ENCODE measurements at regions not wholly inside any gene's neighbourhood (a gene's known extent, or its start where the extent isn't known, plus 50 kb on each side); places are given as distances from the start of the nearest gene placed in this dataset.

DNA sequence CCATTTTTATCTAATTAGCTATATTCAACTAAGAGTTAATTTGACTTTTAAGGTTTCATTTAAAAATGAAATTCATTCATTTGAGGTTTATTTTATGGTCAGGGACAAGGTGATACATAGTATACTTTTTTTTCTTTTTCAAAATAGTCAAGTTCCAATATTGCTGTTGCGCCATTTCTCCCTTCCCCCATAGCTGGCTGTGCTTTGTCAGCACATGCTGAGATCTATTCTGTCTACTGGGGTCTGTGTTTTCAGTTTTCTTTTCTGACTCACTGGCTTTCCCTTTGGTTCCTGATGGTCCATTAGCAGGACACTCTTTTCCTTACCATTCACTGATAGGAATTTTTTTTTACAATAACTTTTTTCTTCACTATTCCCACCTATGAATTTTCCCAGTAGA is 336.4 kb upstream of the TMEM229A start:
- TF ChIP-seq HDGF (IDR thresholded peaks at IDR 0.05) (no peak), ZC3H11A (IDR thresholded peaks at IDR 0.05; ENCODE audit: low read depth, low read length) (no peak), EP300 (IDR thresholded peaks at IDR 0.05; ENCODE audit: low read length) (no peak), U2AF2 (optimal IDR thresholded peaks at IDR 0.05; ENCODE audit: low read depth, low read length) (no peak), MAX (CRISPR knock-in tag; IDR thresholded peaks at IDR 0.05) (no peak), TAF9B (IDR thresholded peaks at IDR 0.05; ENCODE audit: partially characterized antibody) (no peak), CTCF (IDR thresholded peaks at IDR 0.05 in 2 of 3, conservative IDR thresholded peaks at IDR 0.05 in 1 of 3; ENCODE audit: insufficient read depth in 2 of 3, low read depth in 1 of 3, low read length in 3 of 3) (no peak), GATA2 (CRISPR knock-in tag; IDR thresholded peaks at IDR 0.05) (no peak), REST (IDR thresholded peaks at IDR 0.05; ENCODE audit: borderline replicate concordance) (no peak), REST (CRISPR knock-in tag; IDR thresholded peaks at IDR 0.05; ENCODE audit: low read depth) (no peak), NFIC (IDR thresholded peaks at IDR 0.05) (no peak), RBFOX2 (IDR thresholded peaks at IDR 0.05; ENCODE audit: low read depth, low read length) (no peak)
- TF ChIP-seq, protein P1, sequence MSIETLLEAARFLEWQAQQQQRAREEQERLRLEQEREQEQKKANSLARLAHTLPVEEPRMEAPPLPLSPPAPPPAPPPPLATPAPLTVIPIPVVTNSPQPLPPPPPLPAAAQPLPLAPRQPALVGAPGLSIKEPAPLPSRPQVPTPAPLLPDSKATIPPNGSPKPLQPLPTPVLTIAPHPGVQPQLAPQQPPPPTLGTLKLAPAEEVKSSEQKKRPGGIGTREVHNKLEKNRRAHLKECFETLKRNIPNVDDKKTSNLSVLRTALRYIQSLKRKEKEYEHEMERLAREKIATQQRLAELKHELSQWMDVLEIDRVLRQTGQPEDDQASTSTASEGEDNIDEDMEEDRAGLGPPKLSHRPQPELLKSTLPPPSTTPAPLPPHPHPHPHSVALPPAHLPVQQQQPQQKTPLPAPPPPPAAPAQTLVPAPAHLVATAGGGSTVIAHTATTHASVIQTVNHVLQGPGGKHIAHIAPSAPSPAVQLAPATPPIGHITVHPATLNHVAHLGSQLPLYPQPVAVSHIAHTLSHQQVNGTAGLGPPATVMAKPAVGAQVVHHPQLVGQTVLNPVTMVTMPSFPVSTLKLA (conservative IDR thresholded peaks at IDR 0.05): no peak
- TF ChIP-seq, protein P2, sequence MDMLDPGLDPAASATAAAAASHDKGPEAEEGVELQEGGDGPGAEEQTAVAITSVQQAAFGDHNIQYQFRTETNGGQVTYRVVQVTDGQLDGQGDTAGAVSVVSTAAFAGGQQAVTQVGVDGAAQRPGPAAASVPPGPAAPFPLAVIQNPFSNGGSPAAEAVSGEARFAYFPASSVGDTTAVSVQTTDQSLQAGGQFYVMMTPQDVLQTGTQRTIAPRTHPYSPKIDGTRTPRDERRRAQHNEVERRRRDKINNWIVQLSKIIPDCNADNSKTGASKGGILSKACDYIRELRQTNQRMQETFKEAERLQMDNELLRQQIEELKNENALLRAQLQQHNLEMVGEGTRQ (CRISPR knock-in tag; IDR thresholded peaks at IDR 0.05): no peak
- TF ChIP-seq, protein P3, sequence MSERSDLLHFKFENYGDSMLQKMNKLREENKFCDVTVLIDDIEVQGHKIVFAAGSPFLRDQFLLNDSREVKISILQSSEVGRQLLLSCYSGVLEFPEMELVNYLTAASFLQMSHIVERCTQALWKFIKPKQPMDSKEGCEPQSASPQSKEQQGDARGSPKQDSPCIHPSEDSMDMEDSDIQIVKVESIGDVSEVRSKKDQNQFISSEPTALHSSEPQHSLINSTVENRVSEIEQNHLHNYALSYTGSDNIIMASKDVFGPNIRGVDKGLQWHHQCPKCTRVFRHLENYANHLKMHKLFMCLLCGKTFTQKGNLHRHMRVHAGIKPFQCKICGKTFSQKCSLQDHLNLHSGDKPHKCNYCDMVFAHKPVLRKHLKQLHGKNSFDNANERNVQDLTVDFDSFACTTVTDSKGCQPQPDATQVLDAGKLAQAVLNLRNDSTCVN (CRISPR knock-in tag; IDR thresholded peaks at IDR 0.05): no peak

All from K562 (cell line).